Motor neuron (in vitro differentiated cells): ENCODE measurements at regions not wholly inside any gene's neighbourhood (a gene's known extent, or its start where the extent isn't known, plus 50 kb on each side); places are given as distances from the start of the nearest gene placed in this dataset.
A peak's percentile ranks its signal among the peaks of the same experiment; 100 is the strongest.
"Not testable (repeated sequence)": the region's sequence is repeated elsewhere in the genome, so short reads cannot be mapped to it uniquely, and the experiment has no call there.

Source experiments
- ATAC-seq, 8 experiments: fragments of 200-7000 bp; cut with Tn5 transposase; replicated peaks in 6 of 8; 2 replicates each; pipeline ENCODE4 v1.8.0; 2021; ENCODE audit warnings: mild to moderate bottlenecking in 8 of 8, moderate library complexity in 8 of 8
- H3K27ac ChIP-seq, 2 donors: fragments of 250-450 bp; sonication (Bioruptor Pico); 2 replicates each; pipeline ENCODE4 v1.9.0; 2021; ENCODE audit warnings: antibody characterized with exemption in 2 of 2, mild to moderate bottlenecking in 2 of 2, moderate library complexity in 1 of 2
- H3K4me1 ChIP-seq, 2 donors: fragments of 250-450 bp; sonication (Bioruptor Pico); replicated peaks in 1 of 2; 2 replicates each; pipeline ENCODE4 v1.6.1; 2021; ENCODE audit warnings: antibody characterized with exemption in 2 of 2, mild to moderate bottlenecking in 2 of 2, moderate library complexity in 1 of 2
- H3K4me3 ChIP-seq, 5 donors: fragments of 250-450 bp; sonication (Bioruptor Pico); 2 replicates each; pipeline ENCODE4 v1.9.0; 2021; ENCODE audit warnings: antibody characterized with exemption in 5 of 5, mild to moderate bottlenecking in 5 of 5, moderate library complexity in 4 of 5
- WGBS, 10 experiments: fragments of 450-650 bp; shearing (Covaris generic); methylation state at CpG; one replicate each; pipeline ENCODE4 v1.0.0; 2022; 5-methylcytosine and 5-hydroxymethylcytosine counted together
- in situ Hi-C, 9 experiments: fragments of 400-800 bp; cut with MboI; loops; one replicate each; pipeline ENCODE4 v1.15.0; 2021; ENCODE audit warnings: low sequenced_read_pairs in 9 of 9, low pct_unique_long_range_greater_than_20kb in 2 of 9; ENCODE audit not compliant: unreplicated experiment in 9 of 9

DNA sequence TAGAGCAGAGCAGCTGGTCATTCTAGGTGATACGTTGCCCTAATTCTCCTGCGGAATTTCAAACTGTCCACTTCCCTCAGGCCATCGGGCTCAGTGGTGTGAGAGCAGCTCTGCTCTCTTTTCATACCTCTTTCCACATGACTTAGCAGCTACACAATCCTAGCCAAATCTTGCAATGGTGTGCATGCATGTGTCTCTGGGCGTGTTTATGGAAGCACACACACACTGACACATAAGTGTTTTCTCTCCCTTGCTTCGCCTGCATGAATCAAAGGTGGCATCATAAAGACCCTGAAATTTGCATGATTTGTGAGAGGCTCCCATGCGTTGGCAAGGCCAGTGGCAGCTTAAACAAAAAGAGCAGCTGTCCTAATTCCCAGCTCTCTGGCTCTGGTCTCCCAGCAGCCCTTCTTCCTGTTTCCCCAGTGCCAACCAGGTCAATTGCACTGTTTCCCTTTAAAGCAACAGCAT is 1189.5 kb downstream of the GATA3 start:
- Histone ChIP-seq H3K4me1 (peaks cover 5 to 22% of the 10 kb centered on the region in 2 donors), H3K27ac (no peak overlapping the region), H3K4me3 (no peak overlapping the region)
- WGBS, 10 experiments: 0 to 86% (median 39%) methylated on average over 1 to 6 of the region's 6 CpGs; no CpG with 5 or more reads in 2 of the 10 experiments
- in situ Hi-C loops: no loop called here
- ATAC-seq: peak in 5 of 8 experiments; percentile 70 to 91 (median 88)

DNA sequence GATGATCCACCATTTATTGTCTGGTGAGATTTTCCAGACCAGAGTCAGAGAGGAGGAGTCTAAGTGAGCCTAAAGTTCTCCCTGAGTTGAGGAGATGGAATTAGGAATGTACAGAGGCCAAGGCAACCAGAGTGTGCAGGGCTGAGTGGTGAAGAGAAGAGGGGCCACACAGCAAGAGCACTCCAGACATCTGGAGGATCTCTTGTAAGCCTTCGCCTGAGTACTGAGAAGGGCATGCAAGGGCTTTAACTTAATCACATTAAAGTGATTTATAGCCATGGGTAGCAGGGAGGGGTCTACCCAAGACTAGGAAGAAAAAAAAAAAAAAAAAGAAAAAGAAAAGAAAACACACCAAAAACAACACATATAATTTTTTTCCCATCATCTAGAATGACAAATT is 1190.4 kb downstream of the GATA3 start:
- peak in 3 of 8 experiments; percentile 19 to 26 (median 24) for ATAC-seq
- H3K27ac ChIP-seq: no peak overlapping the region
- peaks cover 5 to 15% of the 10 kb centered on the region in 2 donors for H3K4me1 ChIP-seq
- H3K4me3 ChIP-seq: no peak overlapping the region
- in situ Hi-C loops: no loop called here
- WGBS, 10 experiments: 0 to 63% (median 10%) methylated on average over 1 of the region's 1 CpG; no CpG with 5 or more reads in 2 of the 10 experiments

- Histone ChIP-seq H3K4me1 (no peaks in the 10 kb centered on the region), H3K4me3 (no peak overlapping the region), H3K27ac (no peak overlapping the region)
- in situ Hi-C loops: no loop called here
- ATAC-seq: no peak
Observed at GRCh38 chr10:9253121-9253520, 1198.6 kb downstream of the GATA3 start.

DNA sequence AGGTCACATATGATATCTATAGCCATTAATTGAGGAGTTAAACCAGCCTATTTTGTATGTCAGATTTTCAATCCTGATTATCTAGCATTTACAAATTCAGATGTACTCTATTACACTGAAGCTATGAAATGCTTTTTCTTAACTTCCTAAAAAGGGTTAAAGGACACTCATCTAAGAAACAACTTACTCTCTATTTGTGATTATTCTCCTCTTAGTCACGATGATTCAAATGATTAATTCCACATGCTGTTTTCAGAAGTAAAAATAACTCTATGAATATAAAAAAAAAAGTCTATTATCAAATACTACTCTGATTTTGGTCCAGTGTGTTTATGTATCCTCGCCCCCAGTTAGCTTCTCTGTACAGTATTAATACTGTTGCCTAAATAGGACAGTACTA is 1199.9 kb downstream of the GATA3 start:
- Histone ChIP-seq H3K4me1 (no peaks in the 10 kb centered on the region), H3K4me3 (no peak overlapping the region), H3K27ac (no peak overlapping the region)
- no peak for ATAC-seq
- in situ Hi-C loops: no loop called here
- 0 to 100% (median 80%) methylated on average over 1 to 2 of the region's 2 CpGs; no CpG with 5 or more reads in 1 of the 10 experiments for WGBS, 10 experiments

- no peak for ATAC-seq
Observed at GRCh38 chr10:9260690-9261089, 1206.2 kb downstream of the GATA3 start.

DNA sequence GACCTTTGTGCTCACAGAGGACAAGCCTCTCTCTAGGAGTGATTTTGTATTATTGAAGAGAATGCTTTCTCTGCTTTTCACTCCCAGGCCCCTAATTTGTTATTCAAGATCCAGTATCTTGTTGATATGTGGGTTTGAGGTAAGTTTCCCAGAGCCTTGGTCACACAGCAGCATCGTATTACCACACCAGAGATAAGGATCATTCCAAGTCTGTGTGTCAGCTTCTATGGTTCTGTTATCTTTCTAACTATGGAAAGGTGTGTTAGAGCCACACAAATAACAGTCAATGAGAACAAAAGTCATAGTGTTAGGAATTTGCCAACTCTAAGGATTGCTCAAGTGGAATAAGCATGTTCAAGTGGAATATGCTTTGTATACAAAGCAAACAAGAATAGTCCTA is 1208.3 kb downstream of the GATA3 start:
- no peak for ATAC-seq
- WGBS, 10 experiments: 40 to 83% (median 60%) methylated on average over 1 of the region's 1 CpG; no CpG with 5 or more reads in 7 of the 10 experiments
- Histone ChIP-seq H3K4me1 (no peaks in the 10 kb centered on the region), H3K27ac (no peak overlapping the region), H3K4me3 (no peak overlapping the region)
- in situ Hi-C loops: no loop called here

More at GRCh38 chr10:9260690-9261089, 1206.2 kb downstream of the GATA3 start:
- Histone ChIP-seq H3K4me3 (no peak overlapping the region), H3K4me1 (no peaks in the 10 kb centered on the region), H3K27ac (no peak overlapping the region)
- 0 to 100% (median 80%) methylated on average over 1 of the region's 1 CpG; no CpG with 5 or more reads in 5 of the 10 experiments for WGBS, 10 experiments
- in situ Hi-C loops: no loop called here

- Histone ChIP-seq H3K4me1 (peaks cover 0 to 5% of the 10 kb centered on the region in 2 donors), H3K27ac (no peak overlapping the region), H3K4me3 (no peak overlapping the region)
- ATAC-seq: no peak
- 10 to 100% (median 71%) methylated on average over 1 to 5 of the region's 5 CpGs for WGBS, 10 experiments
- in situ Hi-C loops: no loop called here
Observed at GRCh38 chr10:9268176-9268575, 1213.7 kb downstream of the GATA3 start.

- ATAC-seq, in situ Hi-C loops, H3K4me1 ChIP-seq, H3K4me3 ChIP-seq, H3K27ac ChIP-seq: not testable (repeated sequence)
- 70 to 100% methylated on average over 1 to 2 of the region's 61 CpGs; no CpG with 5 or more reads in 8 of the 10 experiments for WGBS, 10 experiments
Observed at GRCh38 chr10:9273126-9273833, 1218.8 kb downstream of the GATA3 start.

- in situ Hi-C loops: no loop called here
- no peak for ATAC-seq
- WGBS, 10 experiments: 25 to 100% (median 80%) methylated on average over 1 to 4 of the region's 6 CpGs; no CpG with 5 or more reads in 1 of the 10 experiments
Observed at GRCh38 chr10:9274206-9274755, 1219.8 kb downstream of the GATA3 start.

DNA sequence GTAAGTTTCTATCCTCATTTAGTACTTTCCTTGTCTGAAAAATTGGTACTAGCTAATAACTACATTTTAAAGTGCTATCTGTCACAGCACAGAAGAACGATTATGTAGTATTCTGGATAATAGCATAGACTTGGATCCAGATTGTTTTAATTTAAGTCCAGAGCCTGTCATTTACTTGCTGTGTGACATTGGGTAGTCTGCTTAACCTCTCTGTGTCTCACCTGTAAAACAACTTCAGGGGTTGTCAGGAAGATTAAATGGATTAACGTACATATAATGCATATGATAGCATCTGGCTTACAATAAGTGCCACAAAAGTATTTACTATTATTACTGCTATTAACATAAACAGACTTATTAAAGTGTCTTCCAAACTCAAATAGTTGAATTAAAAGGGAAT is 1221.4 kb downstream of the GATA3 start:
- Histone ChIP-seq H3K4me3 (no peak overlapping the region), H3K4me1 (no peaks in the 10 kb centered on the region), H3K27ac (no peak overlapping the region)
- no peak for ATAC-seq
- WGBS, 10 experiments: 0 to 100% (median 73%) methylated on average over 1 to 2 of the region's 2 CpGs
- in situ Hi-C loops: no loop called here

More at GRCh38 chr10:9274206-9274755, 1219.8 kb downstream of the GATA3 start:
- Histone ChIP-seq H3K4me3 (no peak overlapping the region), H3K4me1 (peaks cover 0 to 5% of the 10 kb centered on the region in 2 donors), H3K27ac (no peak overlapping the region)

GRCh38 chr10:9285690-9286089 is 1231.2 kb downstream of the GATA3 start:
- in situ Hi-C loops: no loop called here
- no peak overlapping the region for H3K27ac ChIP-seq
- WGBS, 10 experiments: 4 to 52% (median 38%) methylated on average over 2 to 7 of the region's 7 CpGs; no CpG with 5 or more reads in 1 of the 10 experiments
- H3K4me1 ChIP-seq: peaks cover 0 to 3% of the 10 kb centered on the region in 2 donors
- no peak overlapping the region for H3K4me3 ChIP-seq
- peak in 4 of 8 experiments; percentile 26 to 80 (median 35) for ATAC-seq

GRCh38 chr10:9289811-9290210 is 1235.3 kb downstream of the GATA3 start:
- in situ Hi-C loops: no loop called here
- no peak for ATAC-seq

DNA sequence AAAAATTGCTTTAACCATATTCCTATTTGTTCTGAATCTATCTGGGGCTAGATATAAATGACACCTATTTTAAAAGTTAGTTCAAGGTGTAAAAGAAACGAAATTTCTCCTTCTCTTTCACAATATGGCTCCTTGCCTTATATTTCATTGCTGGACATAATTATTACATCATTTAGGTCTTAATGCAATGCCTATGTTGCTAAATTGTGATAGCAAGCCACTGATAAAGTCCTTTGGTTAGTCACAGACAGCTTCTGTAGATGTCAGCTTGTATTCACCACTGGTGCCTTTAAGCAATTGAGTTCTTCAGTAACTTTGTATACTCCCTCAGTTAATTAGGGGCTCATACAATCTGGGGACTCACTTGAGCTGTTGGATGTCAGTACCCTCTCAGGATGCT is 1236.6 kb downstream of the GATA3 start:
- in situ Hi-C loops: no loop called here
- H3K4me3 ChIP-seq: no peak overlapping the region
- no peak for ATAC-seq
- H3K27ac ChIP-seq: no peak overlapping the region
- H3K4me1 ChIP-seq: no peaks in the 10 kb centered on the region
- WGBS, 10 experiments: 0 to 100% (median 62%) methylated on average over 1 of the region's 1 CpG; no CpG with 5 or more reads in 1 of the 10 experiments

More at GRCh38 chr10:9289811-9290210, 1235.3 kb downstream of the GATA3 start:
- peaks cover 0 to 3% of the 10 kb centered on the region in 2 donors for H3K4me1 ChIP-seq
- no peak overlapping the region for H3K4me3 ChIP-seq
- WGBS, 10 experiments: 22 to 100% (median 83%) methylated on average over 1 of the region's 1 CpG; no CpG with 5 or more reads in 4 of the 10 experiments
- H3K27ac ChIP-seq: no peak overlapping the region
